ENCODE measurements at regions not wholly inside any gene's neighbourhood (a gene's known extent, or its start where the extent isn't known, plus 50 kb on each side); places are given as distances from the start of the nearest gene placed in this dataset.

GRCh38 chr15:47903368-47903767 is 186.1 kb downstream of the SEMA6D start:
- TF ChIP-seq, protein P1, sequence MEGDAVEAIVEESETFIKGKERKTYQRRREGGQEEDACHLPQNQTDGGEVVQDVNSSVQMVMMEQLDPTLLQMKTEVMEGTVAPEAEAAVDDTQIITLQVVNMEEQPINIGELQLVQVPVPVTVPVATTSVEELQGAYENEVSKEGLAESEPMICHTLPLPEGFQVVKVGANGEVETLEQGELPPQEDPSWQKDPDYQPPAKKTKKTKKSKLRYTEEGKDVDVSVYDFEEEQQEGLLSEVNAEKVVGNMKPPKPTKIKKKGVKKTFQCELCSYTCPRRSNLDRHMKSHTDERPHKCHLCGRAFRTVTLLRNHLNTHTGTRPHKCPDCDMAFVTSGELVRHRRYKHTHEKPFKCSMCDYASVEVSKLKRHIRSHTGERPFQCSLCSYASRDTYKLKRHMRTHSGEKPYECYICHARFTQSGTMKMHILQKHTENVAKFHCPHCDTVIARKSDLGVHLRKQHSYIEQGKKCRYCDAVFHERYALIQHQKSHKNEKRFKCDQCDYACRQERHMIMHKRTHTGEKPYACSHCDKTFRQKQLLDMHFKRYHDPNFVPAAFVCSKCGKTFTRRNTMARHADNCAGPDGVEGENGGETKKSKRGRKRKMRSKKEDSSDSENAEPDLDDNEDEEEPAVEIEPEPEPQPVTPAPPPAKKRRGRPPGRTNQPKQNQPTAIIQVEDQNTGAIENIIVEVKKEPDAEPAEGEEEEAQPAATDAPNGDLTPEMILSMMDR (IDR thresholded peaks at IDR 0.05), result no peak
- TF ChIP-seq, protein P2, sequence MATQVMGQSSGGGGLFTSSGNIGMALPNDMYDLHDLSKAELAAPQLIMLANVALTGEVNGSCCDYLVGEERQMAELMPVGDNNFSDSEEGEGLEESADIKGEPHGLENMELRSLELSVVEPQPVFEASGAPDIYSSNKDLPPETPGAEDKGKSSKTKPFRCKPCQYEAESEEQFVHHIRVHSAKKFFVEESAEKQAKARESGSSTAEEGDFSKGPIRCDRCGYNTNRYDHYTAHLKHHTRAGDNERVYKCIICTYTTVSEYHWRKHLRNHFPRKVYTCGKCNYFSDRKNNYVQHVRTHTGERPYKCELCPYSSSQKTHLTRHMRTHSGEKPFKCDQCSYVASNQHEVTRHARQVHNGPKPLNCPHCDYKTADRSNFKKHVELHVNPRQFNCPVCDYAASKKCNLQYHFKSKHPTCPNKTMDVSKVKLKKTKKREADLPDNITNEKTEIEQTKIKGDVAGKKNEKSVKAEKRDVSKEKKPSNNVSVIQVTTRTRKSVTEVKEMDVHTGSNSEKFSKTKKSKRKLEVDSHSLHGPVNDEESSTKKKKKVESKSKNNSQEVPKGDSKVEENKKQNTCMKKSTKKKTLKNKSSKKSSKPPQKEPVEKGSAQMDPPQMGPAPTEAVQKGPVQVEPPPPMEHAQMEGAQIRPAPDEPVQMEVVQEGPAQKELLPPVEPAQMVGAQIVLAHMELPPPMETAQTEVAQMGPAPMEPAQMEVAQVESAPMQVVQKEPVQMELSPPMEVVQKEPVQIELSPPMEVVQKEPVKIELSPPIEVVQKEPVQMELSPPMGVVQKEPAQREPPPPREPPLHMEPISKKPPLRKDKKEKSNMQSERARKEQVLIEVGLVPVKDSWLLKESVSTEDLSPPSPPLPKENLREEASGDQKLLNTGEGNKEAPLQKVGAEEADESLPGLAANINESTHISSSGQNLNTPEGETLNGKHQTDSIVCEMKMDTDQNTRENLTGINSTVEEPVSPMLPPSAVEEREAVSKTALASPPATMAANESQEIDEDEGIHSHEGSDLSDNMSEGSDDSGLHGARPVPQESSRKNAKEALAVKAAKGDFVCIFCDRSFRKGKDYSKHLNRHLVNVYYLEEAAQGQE (IDR thresholded peaks at IDR 0.05; ENCODE audit: insufficient read depth in 1 of 2, low read depth in 2 of 2, low read length in 1 of 2), result no peak
- no peak for TF ChIP-seq SIN3A (IDR thresholded peaks at IDR 0.05; ENCODE audit: borderline replicate concordance, insufficient read depth, low read depth, low read length)
